PC-3 (cell line): ENCODE measurements at regions not wholly inside any gene's neighbourhood (a gene's known extent, or its start where the extent isn't known, plus 50 kb on each side); places are given as distances from the start of the nearest gene placed in this dataset.

Source experiments
- ATAC-seq: fragments of 200-7000 bp; cut with Tn5 transposase; 2 replicates; pipeline ENCODE4 v1.9.1; 2020; ENCODE audit warnings: mild to moderate bottlenecking, moderate library complexity
- BruUV-seq: library from RNA; stranded (reverse); fragments of 400-500 nt; replicated peaks from 2 replicates; lab custom pipeline; 2021; lab: Mats Ljungman, UMichigan
- CTCF ChIA-PET: fragments of 300-600 bp; sonication (Branson Sonifier 250); formaldehyde crosslinking; loops from one replicate; lab custom pipeline; 2022; ENCODE audit warnings: antibody characterized with exemption; lab: Charles Lee
- POLR2A ChIA-PET: fragments of 300-600 bp; sonication (Branson Sonifier 250); formaldehyde crosslinking; loops from one replicate; lab custom pipeline; 2022; ENCODE audit warnings: antibody characterized with exemption; ENCODE audit not compliant: unreplicated experiment; lab: Charles Lee
- DNase-seq: peaks from one replicate; pipeline ENCODE4 v3.0.0-alpha.2; 2015
- H2AFZ ChIP-seq: fragments of 300-600 bp; sonication (generic); 2 replicates; pipeline ENCODE4 v1.6.0; 2016; ENCODE audit warnings: antibody characterized with exemption, low read length
- H3F3A ChIP-seq: fragments of 300-600 bp; sonication (generic); one replicate; pipeline ENCODE4 v1.6.0; 2017; ENCODE audit warnings: antibody characterized with exemption, low read length, control low read depth, mild to moderate bottlenecking; ENCODE audit not compliant: unreplicated experiment
- H3K27ac ChIP-seq: fragments of 300-600 bp; sonication (generic); 2 replicates; pipeline ENCODE4 v1.5.1; 2016; ENCODE audit warnings: mild to moderate bottlenecking, low read length
- H3K27me3 ChIP-seq: fragments of 300-600 bp; sonication (generic); 2 replicates; pipeline ENCODE4 v1.6.1; 2016; ENCODE audit warnings: low read length, mixed read lengths
- H3K36me3 ChIP-seq: fragments of 300-600 bp; sonication (generic); 2 replicates; pipeline ENCODE4 v1.6.1; 2016; ENCODE audit warnings: low read depth, mixed run types, low read length, mixed read lengths
- H3K4me1 ChIP-seq: fragments of 300-600 bp; sonication (generic); 2 replicates; pipeline ENCODE4 v1.5.1; 2016; ENCODE audit warnings: low read length; ENCODE audit not compliant: insufficient read depth
- H3K4me2 ChIP-seq: fragments of 300-600 bp; sonication (generic); 2 replicates; pipeline ENCODE4 v1.6.0; 2016; ENCODE audit warnings: low read length
- H3K4me3 ChIP-seq: fragments of 300-600 bp; sonication (generic); 2 replicates; pipeline ENCODE4 v1.5.1; 2016; ENCODE audit warnings: mild to moderate bottlenecking, low read length, mixed read lengths
- H3K79me2 ChIP-seq: fragments of 300-600 bp; sonication (generic); 2 replicates; pipeline ENCODE4 v1.6.1; 2017; ENCODE audit warnings: low read length, mixed read lengths
- H3K9ac ChIP-seq: fragments of 300-600 bp; sonication (generic); 2 replicates; pipeline ENCODE4 v1.6.0; 2016; ENCODE audit warnings: mild to moderate bottlenecking, low read length
- H3K9me2 ChIP-seq: fragments of 300-600 bp; sonication (generic); replicated peaks from 2 replicates; pipeline ENCODE4 v1.6.1; 2016; ENCODE audit warnings: mixed run types, low read length, mixed read lengths
- H3K9me3 ChIP-seq: fragments of 300-600 bp; sonication (generic); 2 replicates; pipeline ENCODE4 v1.6.1; 2016; ENCODE audit warnings: low read length, mixed read lengths
- H4K20me1 ChIP-seq: fragments of 300-600 bp; sonication (generic); 2 replicates; pipeline ENCODE4 v1.6.1; 2016; ENCODE audit warnings: low read length, mixed read lengths
- CTCF ChIP-seq: fragments of 300-600 bp; sonication (generic); conservative IDR thresholded peaks from 2 replicates; pipeline ENCODE4 v1.5.1; 2017; ENCODE audit warnings: antibody characterized with exemption, low read depth, mild to moderate bottlenecking, low read length
- EZH2 ChIP-seq: fragments of 300-600 bp; sonication (generic); IDR thresholded peaks from one replicate; pipeline ENCODE4 v1.6.1; 2017; ENCODE audit warnings: antibody characterized with exemption, mild to moderate bottlenecking, low read length; ENCODE audit not compliant: unreplicated experiment
- EZH2phosphoT487 ChIP-seq: fragments of 300-600 bp; sonication (generic); IDR thresholded peaks from 2 replicates; pipeline ENCODE4 v1.6.1; 2018; ENCODE audit warnings: mild to moderate bottlenecking, antibody characterized with exemption, low read length, borderline replicate concordance
- intact Hi-C: fragments of 100-400 bp; cut with micrococcal nuclease; formaldehyde crosslinking; loops from 2 replicates; pipeline ENCODE4 v1.9.0; 2023

GRCh38 chr3:127365163-127365798, 77.4 kb upstream of the PRR20G start:
- ChIA-PET POLR2A (no interaction called here), CTCF (no interaction called here)
- Histone ChIP-seq H3K4me2 (no peak overlapping the region), H3K4me3 (no peak overlapping the region), H3K27me3 (0 out of 2 replicates have a peak, but pooled peaks cover 9% of the 10 kb centered on the region), H3F3A (no peaks in the 10 kb centered on the region), H2AFZ (no peak overlapping the region), H4K20me1 (no peaks in the 10 kb centered on the region), H3K27ac (no peak overlapping the region), H3K79me2 (no peaks in the 10 kb centered on the region), H3K9ac (no peak overlapping the region), H3K36me3 (no peaks in the 10 kb centered on the region), H3K4me1 (no peaks in the 10 kb centered on the region), H3K9me3 (no peaks in the 10 kb centered on the region), H3K9me2 (no peaks in the 10 kb centered on the region)
- DNase-seq (no peak), ATAC-seq (no peak)
- no peak for TF ChIP-seq CTCF
- TF ChIP-seq EZH2phosphoT487, result no peak
- no peak for TF ChIP-seq EZH2
- no TSS peak for BruUV-seq
- intact Hi-C loops, result no loop called here

GRCh38 chr3:127363891-127364290, 76.0 kb upstream of the PRR20G start:
- no peaks in the 10 kb centered on the region for H3F3A ChIP-seq
- ATAC-seq (no peak), DNase-seq (no peak)
- H3K9ac ChIP-seq, result no peak overlapping the region
- no TSS peak for BruUV-seq
- H3K36me3 ChIP-seq, result no peaks in the 10 kb centered on the region
- intact Hi-C loops, result no loop called here
- TF ChIP-seq EZH2phosphoT487 (no peak), EZH2 (no peak)
- POLR2A ChIA-PET, result no interaction called here
- no peaks in the 10 kb centered on the region for H3K4me1 ChIP-seq
- H3K27ac ChIP-seq, result no peak overlapping the region
- no peaks in the 10 kb centered on the region for H3K9me2 ChIP-seq
- H3K4me2 ChIP-seq, result no peak overlapping the region
- H4K20me1 ChIP-seq, result no peaks in the 10 kb centered on the region
- CTCF ChIA-PET, result no interaction called here
- 0 out of 2 replicates have a peak, but pooled peaks cover 9% of the 10 kb centered on the region for H3K27me3 ChIP-seq
- no peaks in the 10 kb centered on the region for H3K9me3 ChIP-seq
- H3K79me2 ChIP-seq, result no peaks in the 10 kb centered on the region
- H2AFZ ChIP-seq, result no peak overlapping the region
- no peak overlapping the region for H3K4me3 ChIP-seq

- H3F3A ChIP-seq, result no peaks in the 10 kb centered on the region
- H3K4me1 ChIP-seq, result no peaks in the 10 kb centered on the region
- H3K27ac ChIP-seq, result no peak overlapping the region
- no peak overlapping the region for H2AFZ ChIP-seq
- BruUV-seq, result no TSS peak
- POLR2A ChIA-PET, result no interaction called here
- ATAC-seq (no peak), DNase-seq (no peak)
- no peaks in the 10 kb centered on the region for H3K9me3 ChIP-seq
- no peaks in the 10 kb centered on the region for H3K9me2 ChIP-seq
- intact Hi-C loops, result no loop called here
- 0 out of 2 replicates have a peak, but pooled peaks cover 9% of the 10 kb centered on the region for H3K27me3 ChIP-seq
- H3K4me3 ChIP-seq, result no peak overlapping the region
- H4K20me1 ChIP-seq, result no peaks in the 10 kb centered on the region
- CTCF ChIA-PET, result no interaction called here
- TF ChIP-seq EZH2phosphoT487 (no peak), EZH2 (no peak), CTCF (no peak)
- H3K36me3 ChIP-seq, result no peaks in the 10 kb centered on the region
- no peaks in the 10 kb centered on the region for H3K79me2 ChIP-seq
- no peak overlapping the region for H3K4me2 ChIP-seq
- no peak overlapping the region for H3K9ac ChIP-seq
These were observed 75.3 kb upstream of the PRR20G start for GRCh38 chr3:127363171-127363570.
